K562 (cell line): ENCODE measurements at regions not wholly inside any gene's neighbourhood (a gene's known extent, or its start where the extent isn't known, plus 50 kb on each side); places are given as distances from the start of the nearest gene placed in this dataset.

ENCODE experiments used
- BDP1 ChIP-seq: IDR thresholded peaks from 3 replicates; pipeline ENCODE4 v1.6.1; 2011; ENCODE audit not compliant: insufficient read length, insufficient read depth
- ESRRA ChIP-seq: fragments of 450-650 bp; IDR thresholded peaks from 2 replicates; pipeline ENCODE4 v1.6.1; 2014; ENCODE audit warnings: low read depth, mild to moderate bottlenecking, moderate library complexity, borderline replicate concordance
- GATA2 ChIP-seq: sonication (generic); formaldehyde crosslinking; IDR thresholded peaks from 2 replicates; pipeline ENCODE4 v1.4.0; 2020; ENCODE audit warnings: mild to moderate bottlenecking, missing genetic modification reagents
- KDM4B ChIP-seq, 2 experiments: fragments of 450-650 bp in 1 of 2; sonication (generic) in 1 of 2; IDR thresholded peaks; 2 replicates each; pipeline ENCODE4 v1.6.1; 2016 to 2017; ENCODE audit warnings: borderline replicate concordance in 2 of 2, antibody characterized with exemption in 1 of 2, low read depth in 1 of 2, mild to moderate bottlenecking in 1 of 2
- KDM5B ChIP-seq: fragments of 200-600 bp; sonication (generic); IDR thresholded peaks from 2 replicates; pipeline ENCODE4 v1.6.1; 2012; ENCODE audit warnings: low read depth, mild to moderate bottlenecking, moderate library complexity, low read length, control low read depth, inconsistent platforms; ENCODE audit not compliant: insufficient replicate concordance
- L3MBTL2 ChIP-seq: fragments of 450-650 bp; IDR thresholded peaks from 2 replicates; pipeline ENCODE4 v1.6.1; 2016; ENCODE audit warnings: mild to moderate bottlenecking, moderate library complexity
- POLR2H ChIP-seq: IDR thresholded peaks from 2 replicates; pipeline ENCODE4 v1.6.1; 2016; ENCODE audit warnings: missing genetic modification characterization, low read depth, mild to moderate bottlenecking, control low read depth, missing compliant biosample characterization, moderate library complexity
- SLC30A9 ChIP-seq: fragments of 250-450 bp; sonication (Bioruptor Pico); IDR thresholded peaks from 2 replicates; pipeline ENCODE4 v1.8.0; 2022; ENCODE audit warnings: mild to moderate bottlenecking, moderate library complexity
- TCF7 ChIP-seq: sonication (generic); IDR thresholded peaks from 2 replicates; pipeline ENCODE4 v1.6.1; 2016; ENCODE audit warnings: antibody characterized with exemption, borderline replicate concordance
- TEAD1 ChIP-seq, 2 experiments: fragments of 450-650 bp in 1 of 2; sonication (generic) in 1 of 2; formaldehyde crosslinking; IDR thresholded peaks; 2 replicates each; pipeline versions ENCODE4 v1.4.0 to v1.8.0; 2020 to 2022; ENCODE audit warnings: mild to moderate bottlenecking in 2 of 2, missing genetic modification reagents in 1 of 2
- TEAD4 ChIP-seq, 2 experiments: sonication (generic) in 1 of 2; formaldehyde crosslinking in 1 of 2; IDR thresholded peaks; 2 replicates each; pipeline versions ENCODE4 v1.6.1 to v1.8.0; 2012 to 2022; ENCODE audit warnings: borderline replicate concordance in 1 of 2, inconsistent platforms in 1 of 2, low read length in 1 of 2, mild to moderate bottlenecking in 1 of 2, missing genetic modification reagents in 1 of 2
- TF ChIP-seq, protein P1 (sequence below), 3 experiments: fragments of 200-800 bp in 1 of 3; fragments of 250-450 bp in 1 of 3; fragments of 450-650 bp in 1 of 3; sonication (Bioruptor Pico) in 1 of 3; sonication (Bioruptor generic) in 1 of 3; formaldehyde crosslinking in 1 of 3; IDR thresholded peaks; 2 replicates each; pipeline versions ENCODE4 v1.6.1 to v1.8.0; 2016 to 2022; ENCODE audit warnings: mild to moderate bottlenecking in 2 of 3, missing genetic modification characterization in 2 of 3, missing compliant biosample characterization in 1 of 3, moderate library complexity in 1 of 3
- TF ChIP-seq, protein P2 (sequence below): fragments of 450-650 bp; formaldehyde crosslinking; IDR thresholded peaks from 2 replicates; pipeline ENCODE4 v1.4.0; 2022; ENCODE audit warnings: mild to moderate bottlenecking, moderate library complexity
- TF ChIP-seq, protein P3 (sequence below): sonication (generic); formaldehyde crosslinking; IDR thresholded peaks from 2 replicates; pipeline ENCODE4 v1.8.0; 2023; ENCODE audit warnings: mild to moderate bottlenecking, missing genetic modification reagents
- TF ChIP-seq, protein P4 (sequence below): fragments of 250-450 bp; sonication (Bioruptor Pico); IDR thresholded peaks from 2 replicates; pipeline ENCODE4 v1.8.0; 2021; ENCODE audit warnings: moderate library complexity, mild to moderate bottlenecking, inconsistent platforms

DNA sequence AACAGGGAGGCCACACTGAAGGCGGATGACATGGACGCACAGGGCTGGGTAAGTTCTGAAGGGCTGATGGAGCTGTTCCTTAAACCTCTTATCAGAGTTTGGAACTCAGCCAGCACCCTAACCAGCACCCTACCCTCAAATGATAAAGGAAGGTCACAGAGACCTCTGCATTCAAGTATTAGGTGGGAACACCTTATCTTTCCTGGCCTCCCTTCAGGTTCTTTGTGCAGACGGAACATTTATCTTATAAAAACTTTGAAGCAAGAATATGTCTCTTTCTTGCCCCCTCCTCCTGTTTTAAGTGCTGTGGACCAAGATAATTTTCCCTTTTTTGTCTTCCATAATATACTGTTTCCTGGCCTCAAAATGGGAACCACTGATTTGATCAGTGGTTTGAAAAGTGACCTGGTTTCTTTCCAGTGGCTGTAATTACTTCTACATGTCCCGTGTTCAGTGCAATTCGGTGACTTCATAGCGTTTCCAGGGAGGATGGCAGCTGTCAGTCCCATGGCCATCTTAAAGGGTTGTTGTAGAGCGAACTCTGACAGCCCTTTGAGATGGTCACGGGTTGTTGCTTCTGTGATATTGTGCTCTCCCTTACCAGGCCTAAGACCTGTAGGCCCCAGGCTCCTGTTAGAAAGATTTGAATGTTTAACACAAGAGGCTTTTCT, 213.2 kb upstream of the MYLIP start (continued):
- TF ChIP-seq, protein P1, sequence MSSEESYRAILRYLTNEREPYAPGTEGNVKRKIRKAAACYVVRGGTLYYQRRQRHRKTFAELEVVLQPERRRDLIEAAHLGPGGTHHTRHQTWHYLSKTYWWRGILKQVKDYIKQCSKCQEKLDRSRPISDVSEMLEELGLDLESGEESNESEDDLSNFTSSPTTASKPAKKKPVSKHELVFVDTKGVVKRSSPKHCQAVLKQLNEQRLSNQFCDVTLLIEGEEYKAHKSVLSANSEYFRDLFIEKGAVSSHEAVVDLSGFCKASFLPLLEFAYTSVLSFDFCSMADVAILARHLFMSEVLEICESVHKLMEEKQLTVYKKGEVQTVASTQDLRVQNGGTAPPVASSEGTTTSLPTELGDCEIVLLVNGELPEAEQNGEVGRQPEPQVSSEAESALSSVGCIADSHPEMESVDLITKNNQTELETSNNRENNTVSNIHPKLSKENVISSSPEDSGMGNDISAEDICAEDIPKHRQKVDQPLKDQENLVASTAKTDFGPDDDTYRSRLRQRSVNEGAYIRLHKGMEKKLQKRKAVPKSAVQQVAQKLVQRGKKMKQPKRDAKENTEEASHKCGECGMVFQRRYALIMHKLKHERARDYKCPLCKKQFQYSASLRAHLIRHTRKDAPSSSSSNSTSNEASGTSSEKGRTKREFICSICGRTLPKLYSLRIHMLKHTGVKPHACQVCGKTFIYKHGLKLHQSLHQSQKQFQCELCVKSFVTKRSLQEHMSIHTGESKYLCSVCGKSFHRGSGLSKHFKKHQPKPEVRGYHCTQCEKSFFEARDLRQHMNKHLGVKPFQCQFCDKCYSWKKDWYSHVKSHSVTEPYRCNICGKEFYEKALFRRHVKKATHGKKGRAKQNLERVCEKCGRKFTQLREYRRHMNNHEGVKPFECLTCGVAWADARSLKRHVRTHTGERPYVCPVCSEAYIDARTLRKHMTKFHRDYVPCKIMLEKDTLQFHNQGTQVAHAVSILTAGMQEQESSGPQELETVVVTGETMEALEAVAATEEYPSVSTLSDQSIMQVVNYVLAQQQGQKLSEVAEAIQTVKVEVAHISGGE (CRISPR knock-in tag; IDR thresholded peaks at IDR 0.05): peak in 1 of 3 experiments; percentile 51; a peak in 1 of 6 replicates
- TF ChIP-seq TCF7 (peak; percentile 73; the same call in 1 of the 2 replicates), SLC30A9 (CRISPR knock-in tag) (no peak), GATA2 (CRISPR knock-in tag) (peak; percentile 84), TEAD4 (IDR thresholded peaks at IDR 0.05; ENCODE audit: low read length) (peak; percentile 93), TEAD4 (CRISPR knock-in tag; IDR thresholded peaks at IDR 0.05; ENCODE audit: borderline replicate concordance) (no peak), KDM4B (IDR thresholded peaks at IDR 0.05; ENCODE audit: borderline replicate concordance in 2 of 2, low read depth in 1 of 2) (no peak), KDM5B (no peak), POLR2H (no peak), L3MBTL2 (peak; percentile 58; the same call in 1 of the 2 replicates), ESRRA (peak; percentile 98), TEAD1 (CRISPR knock-in tag; IDR thresholded peaks at IDR 0.05) (0 out of 4 replicates have a peak, but pooled peaks of 1 of the 2 experiments have one; percentile 38), BDP1 (no peak)
- TF ChIP-seq, protein P2, sequence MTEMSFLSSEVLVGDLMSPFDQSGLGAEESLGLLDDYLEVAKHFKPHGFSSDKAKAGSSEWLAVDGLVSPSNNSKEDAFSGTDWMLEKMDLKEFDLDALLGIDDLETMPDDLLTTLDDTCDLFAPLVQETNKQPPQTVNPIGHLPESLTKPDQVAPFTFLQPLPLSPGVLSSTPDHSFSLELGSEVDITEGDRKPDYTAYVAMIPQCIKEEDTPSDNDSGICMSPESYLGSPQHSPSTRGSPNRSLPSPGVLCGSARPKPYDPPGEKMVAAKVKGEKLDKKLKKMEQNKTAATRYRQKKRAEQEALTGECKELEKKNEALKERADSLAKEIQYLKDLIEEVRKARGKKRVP (CRISPR knock-in tag): no peak
- TF ChIP-seq, protein P3, sequence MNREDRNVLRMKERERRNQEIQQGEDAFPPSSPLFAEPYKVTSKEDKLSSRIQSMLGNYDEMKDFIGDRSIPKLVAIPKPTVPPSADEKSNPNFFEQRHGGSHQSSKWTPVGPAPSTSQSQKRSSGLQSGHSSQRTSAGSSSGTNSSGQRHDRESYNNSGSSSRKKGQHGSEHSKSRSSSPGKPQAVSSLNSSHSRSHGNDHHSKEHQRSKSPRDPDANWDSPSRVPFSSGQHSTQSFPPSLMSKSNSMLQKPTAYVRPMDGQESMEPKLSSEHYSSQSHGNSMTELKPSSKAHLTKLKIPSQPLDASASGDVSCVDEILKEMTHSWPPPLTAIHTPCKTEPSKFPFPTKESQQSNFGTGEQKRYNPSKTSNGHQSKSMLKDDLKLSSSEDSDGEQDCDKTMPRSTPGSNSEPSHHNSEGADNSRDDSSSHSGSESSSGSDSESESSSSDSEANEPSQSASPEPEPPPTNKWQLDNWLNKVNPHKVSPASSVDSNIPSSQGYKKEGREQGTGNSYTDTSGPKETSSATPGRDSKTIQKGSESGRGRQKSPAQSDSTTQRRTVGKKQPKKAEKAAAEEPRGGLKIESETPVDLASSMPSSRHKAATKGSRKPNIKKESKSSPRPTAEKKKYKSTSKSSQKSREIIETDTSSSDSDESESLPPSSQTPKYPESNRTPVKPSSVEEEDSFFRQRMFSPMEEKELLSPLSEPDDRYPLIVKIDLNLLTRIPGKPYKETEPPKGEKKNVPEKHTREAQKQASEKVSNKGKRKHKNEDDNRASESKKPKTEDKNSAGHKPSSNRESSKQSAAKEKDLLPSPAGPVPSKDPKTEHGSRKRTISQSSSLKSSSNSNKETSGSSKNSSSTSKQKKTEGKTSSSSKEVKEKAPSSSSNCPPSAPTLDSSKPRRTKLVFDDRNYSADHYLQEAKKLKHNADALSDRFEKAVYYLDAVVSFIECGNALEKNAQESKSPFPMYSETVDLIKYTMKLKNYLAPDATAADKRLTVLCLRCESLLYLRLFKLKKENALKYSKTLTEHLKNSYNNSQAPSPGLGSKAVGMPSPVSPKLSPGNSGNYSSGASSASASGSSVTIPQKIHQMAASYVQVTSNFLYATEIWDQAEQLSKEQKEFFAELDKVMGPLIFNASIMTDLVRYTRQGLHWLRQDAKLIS (CRISPR knock-in tag): no peak
- TF ChIP-seq, protein P4, sequence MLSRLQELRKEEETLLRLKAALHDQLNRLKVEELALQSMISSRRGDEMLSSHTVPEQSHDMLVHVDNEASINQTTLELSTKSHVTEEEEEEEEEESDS (CRISPR knock-in tag): no peak
